ENCODE measurements at regions not wholly inside any gene's neighbourhood (a gene's known extent, or its start where the extent isn't known, plus 50 kb on each side); places are given as distances from the start of the nearest gene placed in this dataset.

- no peak for TF ChIP-seq CTCF (IDR thresholded peaks at IDR 0.05)
- no peak for TF ChIP-seq POLR2A (IDR thresholded peaks at IDR 0.05)
Observed at GRCh38 chr10:125466685-125467084, 216.3 kb downstream of the TEX36 start.

All from right lobe of liver (tissue), 4 donors.